SK-N-SH (cell line): ENCODE measurements at regions not wholly inside any gene's neighbourhood (a gene's known extent, or its start where the extent isn't known, plus 50 kb on each side); places are given as distances from the start of the nearest gene placed in this dataset.

Experiments used
- CTCF ChIA-PET: fragments of 300-600, 350-600 bp; formaldehyde crosslinking; extraction: SDS; loops from one replicate; lab custom pipeline; 2021; lab: Yijun Ruan, JAX
- POLR2A ChIA-PET: fragments of 350-600 bp; sonication (Branson Sonifier 250); formaldehyde crosslinking; extraction: SDS; loops from one replicate; lab custom pipeline; 2020; ENCODE audit warnings: antibody characterized with exemption, inconsistent platforms; lab: Yijun Ruan, JAX
- DNase-seq: peaks from one replicate; pipeline ENCODE4 v3.0.0; 2012
- H2AFZ ChIP-seq: fragments of 200-600 bp; sonication (generic); 2 replicates; pipeline ENCODE4 v1.8.1; 2016; ENCODE audit warnings: antibody characterized with exemption, mild to moderate bottlenecking, low read depth
- H3F3A ChIP-seq: fragments of 200-600 bp; sonication (generic); replicated peaks from 2 replicates; pipeline ENCODE3; 2016; ENCODE audit warnings: antibody characterized with exemption, mild to moderate bottlenecking; ENCODE audit not compliant: insufficient read depth
- H3K27ac ChIP-seq, 2 experiments: fragments of 200-500 bp in 1 of 2; fragments of 200-600 bp in 1 of 2; sonication (Bioruptor generic) in 1 of 2; sonication (generic), shearing (Covaris generic) in 1 of 2; 2 replicates each; pipeline versions ENCODE4 v1.5.1 to v1.6.1; 2014 to 2016; ENCODE audit warnings: low read depth in 2 of 2, inconsistent platforms in 1 of 2, low read length in 1 of 2, mild to moderate bottlenecking in 1 of 2, mixed read lengths in 1 of 2
- H3K27me3 ChIP-seq: fragments of 200-600 bp; sonication (generic), shearing (Covaris generic); 2 replicates; pipeline ENCODE4 v1.6.1; 2016; ENCODE audit warnings: mixed run types; ENCODE audit not compliant: insufficient read depth
- H3K36me3 ChIP-seq, 2 experiments: fragments of 200-500 bp in 1 of 2; fragments of 200-600 bp in 1 of 2; sonication (Bioruptor generic) in 1 of 2; sonication (generic) in 1 of 2; replicated peaks in 1 of 2; 2 replicates each; pipeline versions ENCODE3 to v1.5.1; 2014 to 2016; ENCODE audit warnings: low read length in 1 of 2, mild to moderate bottlenecking in 1 of 2; ENCODE audit not compliant: insufficient read depth in 2 of 2, control insufficient read depth in 1 of 2
- H3K4me1 ChIP-seq, 2 experiments: fragments of 200-500 bp in 1 of 2; fragments of 200-600 bp in 1 of 2; sonication (Bioruptor generic) in 1 of 2; sonication (generic), shearing (Covaris generic) in 1 of 2; 2 replicates each; pipeline versions ENCODE4 v1.5.1 to v1.6.1; 2014 to 2016; ENCODE audit warnings: low read depth in 1 of 2, low read length in 1 of 2, mixed run types in 1 of 2; ENCODE audit not compliant: insufficient read depth in 2 of 2, control insufficient read depth in 1 of 2
- H3K4me2 ChIP-seq: fragments of 200-600 bp; sonication (generic), shearing (Covaris generic); 2 replicates; pipeline ENCODE4 v1.6.1; 2017; ENCODE audit warnings: mixed run types
- H3K4me3 ChIP-seq, 2 experiments: fragments of 200-500 bp in 1 of 2; fragments of 200-600 bp in 1 of 2; sonication (Bioruptor generic) in 1 of 2; sonication (generic), shearing (Covaris generic) in 1 of 2; 2 replicates each; pipeline versions ENCODE4 v1.5.1 to v1.8.1; 2014 to 2016; ENCODE audit warnings: low read depth in 2 of 2, inconsistent platforms in 1 of 2, low read length in 1 of 2, mild to moderate bottlenecking in 1 of 2, mixed read lengths in 1 of 2, moderate library complexity in 1 of 2
- H3K79me2 ChIP-seq: fragments of 200-600 bp; sonication (generic); 2 replicates; pipeline ENCODE4 v1.8.1; 2017; ENCODE audit warnings: mild to moderate bottlenecking; ENCODE audit not compliant: insufficient read depth
- H3K9ac ChIP-seq: fragments of 200-600 bp; sonication (generic); 2 replicates; pipeline ENCODE4 v1.6.1; 2017; ENCODE audit warnings: mixed run types
- H3K9me2 ChIP-seq: fragments of 200-600 bp; sonication (generic); 2 replicates; pipeline ENCODE4 v1.6.1; 2017; ENCODE audit warnings: mixed run types
- H3K9me3 ChIP-seq: fragments of 200-600 bp; sonication (generic); 2 replicates; pipeline ENCODE4 v1.6.1; 2017; ENCODE audit warnings: mixed run types, mild to moderate bottlenecking, moderate library complexity
- H4K20me1 ChIP-seq: fragments of 200-600 bp; sonication (generic); 2 replicates; pipeline ENCODE4 v1.6.1; 2017; ENCODE audit warnings: mild to moderate bottlenecking, mixed run types; ENCODE audit not compliant: insufficient read depth
- EP300 ChIP-seq, 2 experiments: IDR thresholded peaks; 2 replicates each; pipeline versions ENCODE4 v1.4.0 to v1.6.1; 2012; ENCODE audit warnings: borderline replicate concordance in 1 of 2, low read depth in 1 of 2, low read length in 1 of 2
- GATA2 ChIP-seq: sonication (generic); formaldehyde crosslinking; IDR thresholded peaks from 2 replicates; pipeline ENCODE4 v1.5.0; 2020; ENCODE audit warnings: mild to moderate bottlenecking, missing genetic modification reagents
- MAX ChIP-seq: IDR thresholded peaks from 2 replicates; pipeline ENCODE4 v1.4.0; 2012; ENCODE audit warnings: low read depth
- PBX3 ChIP-seq: IDR thresholded peaks from 2 replicates; pipeline ENCODE4; 2012
- RFX5 ChIP-seq: IDR thresholded peaks from 2 replicates; pipeline ENCODE4 v1.6.1; 2012; ENCODE audit warnings: mild to moderate bottlenecking, improper control_type of control experiment, low read length
- RXRA ChIP-seq: IDR thresholded peaks from 2 replicates; pipeline ENCODE4 v1.4.0; 2012; ENCODE audit warnings: low read depth, mild to moderate bottlenecking, borderline replicate concordance
- SIN3A ChIP-seq: IDR thresholded peaks from 2 replicates; pipeline ENCODE4 v1.6.1; 2012; ENCODE audit warnings: low read depth, mild to moderate bottlenecking, low read length, moderate library complexity, borderline replicate concordance
- USF1 ChIP-seq: IDR thresholded peaks from 2 replicates; pipeline ENCODE4 v1.4.0; 2012; ENCODE audit warnings: low read depth, borderline replicate concordance
- YY1 ChIP-seq: IDR thresholded peaks from 2 replicates; pipeline ENCODE4 v1.4.0; 2012; ENCODE audit warnings: low read depth, mild to moderate bottlenecking
- TF ChIP-seq, protein P1 (sequence below): IDR thresholded peaks from 2 replicates; pipeline ENCODE4 v1.6.1; 2012; ENCODE audit warnings: mild to moderate bottlenecking, low read depth, low read length, moderate library complexity
- TF ChIP-seq, protein P2 (sequence below): fragments of 150-350 bp; IDR thresholded peaks from 2 replicates; pipeline ENCODE4 v1.6.1; 2016; ENCODE audit warnings: mild to moderate bottlenecking, low read depth, low read length
- TF ChIP-seq, protein P3 (sequence below): fragments of 200-600 bp; sonication (generic); IDR thresholded peaks from 2 replicates; pipeline ENCODE4 v1.6.1; 2017; ENCODE audit warnings: antibody characterized with exemption, mild to moderate bottlenecking, moderate library complexity

GRCh38 chr4:174183259-174183658, 100.2 kb downstream of the FBXO8 start:
- H3K36me3 ChIP-seq: no peaks in the 10 kb centered on the region
- TF ChIP-seq, protein P1, sequence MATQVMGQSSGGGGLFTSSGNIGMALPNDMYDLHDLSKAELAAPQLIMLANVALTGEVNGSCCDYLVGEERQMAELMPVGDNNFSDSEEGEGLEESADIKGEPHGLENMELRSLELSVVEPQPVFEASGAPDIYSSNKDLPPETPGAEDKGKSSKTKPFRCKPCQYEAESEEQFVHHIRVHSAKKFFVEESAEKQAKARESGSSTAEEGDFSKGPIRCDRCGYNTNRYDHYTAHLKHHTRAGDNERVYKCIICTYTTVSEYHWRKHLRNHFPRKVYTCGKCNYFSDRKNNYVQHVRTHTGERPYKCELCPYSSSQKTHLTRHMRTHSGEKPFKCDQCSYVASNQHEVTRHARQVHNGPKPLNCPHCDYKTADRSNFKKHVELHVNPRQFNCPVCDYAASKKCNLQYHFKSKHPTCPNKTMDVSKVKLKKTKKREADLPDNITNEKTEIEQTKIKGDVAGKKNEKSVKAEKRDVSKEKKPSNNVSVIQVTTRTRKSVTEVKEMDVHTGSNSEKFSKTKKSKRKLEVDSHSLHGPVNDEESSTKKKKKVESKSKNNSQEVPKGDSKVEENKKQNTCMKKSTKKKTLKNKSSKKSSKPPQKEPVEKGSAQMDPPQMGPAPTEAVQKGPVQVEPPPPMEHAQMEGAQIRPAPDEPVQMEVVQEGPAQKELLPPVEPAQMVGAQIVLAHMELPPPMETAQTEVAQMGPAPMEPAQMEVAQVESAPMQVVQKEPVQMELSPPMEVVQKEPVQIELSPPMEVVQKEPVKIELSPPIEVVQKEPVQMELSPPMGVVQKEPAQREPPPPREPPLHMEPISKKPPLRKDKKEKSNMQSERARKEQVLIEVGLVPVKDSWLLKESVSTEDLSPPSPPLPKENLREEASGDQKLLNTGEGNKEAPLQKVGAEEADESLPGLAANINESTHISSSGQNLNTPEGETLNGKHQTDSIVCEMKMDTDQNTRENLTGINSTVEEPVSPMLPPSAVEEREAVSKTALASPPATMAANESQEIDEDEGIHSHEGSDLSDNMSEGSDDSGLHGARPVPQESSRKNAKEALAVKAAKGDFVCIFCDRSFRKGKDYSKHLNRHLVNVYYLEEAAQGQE: no peak
- TF ChIP-seq RXRA (no peak), USF1 (no peak)
- TF ChIP-seq, protein P2, sequence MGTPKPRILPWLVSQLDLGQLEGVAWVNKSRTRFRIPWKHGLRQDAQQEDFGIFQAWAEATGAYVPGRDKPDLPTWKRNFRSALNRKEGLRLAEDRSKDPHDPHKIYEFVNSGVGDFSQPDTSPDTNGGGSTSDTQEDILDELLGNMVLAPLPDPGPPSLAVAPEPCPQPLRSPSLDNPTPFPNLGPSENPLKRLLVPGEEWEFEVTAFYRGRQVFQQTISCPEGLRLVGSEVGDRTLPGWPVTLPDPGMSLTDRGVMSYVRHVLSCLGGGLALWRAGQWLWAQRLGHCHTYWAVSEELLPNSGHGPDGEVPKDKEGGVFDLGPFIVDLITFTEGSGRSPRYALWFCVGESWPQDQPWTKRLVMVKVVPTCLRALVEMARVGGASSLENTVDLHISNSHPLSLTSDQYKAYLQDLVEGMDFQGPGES: no peak
- TF ChIP-seq, all 33 proteins: peak for 0
- H3K9me3 ChIP-seq: no peaks in the 10 kb centered on the region
- DNase-seq: no peak
- H3K4me2 ChIP-seq: no peak overlapping the region
- H3K4me1 ChIP-seq: peaks cover 0 to 2% of the 10 kb centered on the region in 2 experiments; a peak in 2 of 4 replicates
- ChIA-PET CTCF (interaction anchor here (1.5 to 2.7 kb wide), 3 partner anchors 8 to 21 kb away, joined by 4 to 14 read pairs (median 7); no protein-coding TSS in a partner anchor), POLR2A (no interaction called here)
- no peak overlapping the region for H3K4me3 ChIP-seq
- no peaks in the 10 kb centered on the region for H3K27me3 ChIP-seq
- H3K79me2 ChIP-seq: no peaks in the 10 kb centered on the region
- no peak overlapping the region for H2AFZ ChIP-seq
- no peak overlapping the region; a peak in 1 of 4 replicates for H3K27ac ChIP-seq
- no peaks in the 10 kb centered on the region for H3F3A ChIP-seq
- H4K20me1 ChIP-seq: no peaks in the 10 kb centered on the region
- H3K9me2 ChIP-seq: no peaks in the 10 kb centered on the region
- H3K9ac ChIP-seq: no peak overlapping the region

- Histone ChIP-seq H3K27me3 (no peaks in the 10 kb centered on the region), H3K9me3 (no peaks in the 10 kb centered on the region), H3K4me2 (no peak overlapping the region), H3K4me3 (no peak overlapping the region), H3K9ac (no peak overlapping the region), H3K27ac (peak overlapping the region in 1 of 2 experiments; percentile 43; a peak in 2 of 4 replicates), H3K9me2 (no peaks in the 10 kb centered on the region), H3K4me1 (peaks cover 0 to 2% of the 10 kb centered on the region in 2 experiments; a peak in 2 of 4 replicates), H4K20me1 (no peaks in the 10 kb centered on the region), H3K79me2 (no peaks in the 10 kb centered on the region), H3K36me3 (no peaks in the 10 kb centered on the region), H3F3A (no peaks in the 10 kb centered on the region), H2AFZ (no peak overlapping the region)
- ChIA-PET POLR2A (interaction anchor here (1.2 to 1.4 kb wide), 2 partner anchors 11 to 24 kb away, joined by 3 to 6 read pairs; no protein-coding TSS in a partner anchor), CTCF (interaction anchor here (0.7 to 2.7 kb wide), 8 partner anchors 10 to 55 kb away, joined by 3 to 14 read pairs (median 4); no protein-coding TSS in a partner anchor)
- TF ChIP-seq, protein P3, sequence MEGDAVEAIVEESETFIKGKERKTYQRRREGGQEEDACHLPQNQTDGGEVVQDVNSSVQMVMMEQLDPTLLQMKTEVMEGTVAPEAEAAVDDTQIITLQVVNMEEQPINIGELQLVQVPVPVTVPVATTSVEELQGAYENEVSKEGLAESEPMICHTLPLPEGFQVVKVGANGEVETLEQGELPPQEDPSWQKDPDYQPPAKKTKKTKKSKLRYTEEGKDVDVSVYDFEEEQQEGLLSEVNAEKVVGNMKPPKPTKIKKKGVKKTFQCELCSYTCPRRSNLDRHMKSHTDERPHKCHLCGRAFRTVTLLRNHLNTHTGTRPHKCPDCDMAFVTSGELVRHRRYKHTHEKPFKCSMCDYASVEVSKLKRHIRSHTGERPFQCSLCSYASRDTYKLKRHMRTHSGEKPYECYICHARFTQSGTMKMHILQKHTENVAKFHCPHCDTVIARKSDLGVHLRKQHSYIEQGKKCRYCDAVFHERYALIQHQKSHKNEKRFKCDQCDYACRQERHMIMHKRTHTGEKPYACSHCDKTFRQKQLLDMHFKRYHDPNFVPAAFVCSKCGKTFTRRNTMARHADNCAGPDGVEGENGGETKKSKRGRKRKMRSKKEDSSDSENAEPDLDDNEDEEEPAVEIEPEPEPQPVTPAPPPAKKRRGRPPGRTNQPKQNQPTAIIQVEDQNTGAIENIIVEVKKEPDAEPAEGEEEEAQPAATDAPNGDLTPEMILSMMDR: peak; percentile 33; the same call in 1 of the 2 replicates
- TF ChIP-seq EP300 (IDR thresholded peaks at IDR 0.05; ENCODE audit: borderline replicate concordance in 1 of 2, low read depth in 1 of 2, low read length in 1 of 2) (no peak), RFX5 (no peak), PBX3 (no peak), GATA2 (CRISPR knock-in tag) (no peak), MAX (no peak), SIN3A (no peak), YY1 (no peak)
- TF ChIP-seq, protein P1: no peak
- no peak for DNase-seq
These were observed 101.6 kb downstream of the FBXO8 start for GRCh38 chr4:174181827-174182226.
